Suppressor macrophage treated with lipopolysaccharide for 1 hour (primary cell): ENCODE measurements at regions not wholly inside any gene's neighbourhood (a gene's known extent, or its start where the extent isn't known, plus 50 kb on each side); places are given as distances from the start of the nearest gene placed in this dataset.

Source experiments
- DNase-seq, 3 donors: peaks; one replicate each; pipeline ENCODE4 v3.0.0-alpha.2; 2020 to 2022

GRCh38 chr15:97849183-97849582, 111.3 kb upstream of the ARRDC4 start:
- no peak for DNase-seq

GRCh38 chr15:97858296-97858695, 102.2 kb upstream of the ARRDC4 start:
- DNase-seq = no peak

- DNase-seq = no peak
These were observed 98.8 kb upstream of the ARRDC4 start for GRCh38 chr15:97861529-97862260.

- DNase-seq = no peak
These were observed 93.5 kb upstream of the ARRDC4 start for GRCh38 chr15:97866959-97867358.

- DNase-seq = no peak
These were observed 92.6 kb upstream of the ARRDC4 start for GRCh38 chr15:97867870-97868269.

GRCh38 chr15:97868981-97869380, 91.5 kb upstream of the ARRDC4 start:
- no peak for DNase-seq

GRCh38 chr15:97870771-97871170, 89.7 kb upstream of the ARRDC4 start:
- no peak for DNase-seq

- no peak for DNase-seq
These were observed 86.4 kb upstream of the ARRDC4 start for GRCh38 chr15:97874139-97874538.

GRCh38 chr15:97875025-97875512, 85.4 kb upstream of the ARRDC4 start:
- no peak for DNase-seq

- DNase-seq = peak; percentile 21 to 58 (median 21)
These were observed 84.8 kb upstream of the ARRDC4 start for GRCh38 chr15:97875513-97876280.

GRCh38 chr15:97876281-97876675, 84.2 kb upstream of the ARRDC4 start:
- DNase-seq = no peak

GRCh38 chr15:97881346-97881965, 79.0 kb upstream of the ARRDC4 start:
- DNase-seq = no peak

GRCh38 chr15:97884513-97885131, 75.9 kb upstream of the ARRDC4 start:
- no peak for DNase-seq

- DNase-seq = no peak
These were observed 70.2 kb upstream of the ARRDC4 start for GRCh38 chr15:97890307-97890706.

- DNase-seq = no peak
These were observed 68.2 kb upstream of the ARRDC4 start for GRCh38 chr15:97892167-97892938.

- DNase-seq = no peak
These were observed 66.5 kb upstream of the ARRDC4 start for GRCh38 chr15:97893967-97894366.

- DNase-seq = no peak
These were observed 60.5 kb upstream of the ARRDC4 start for GRCh38 chr15:97899981-97900380.

- DNase-seq = no peak
These were observed 58.2 kb upstream of the ARRDC4 start for GRCh38 chr15:97902140-97902780.

- no peak for DNase-seq
These were observed 56.9 kb upstream of the ARRDC4 start for GRCh38 chr15:97903560-97903959.

- DNase-seq = peak; percentile 63 to 85 (median 65)
These were observed 56.4 kb upstream of the ARRDC4 start for GRCh38 chr15:97903971-97904572.

- DNase-seq = peak; percentile 71 to 80 (median 79)
These were observed 51.1 kb upstream of the ARRDC4 start for GRCh38 chr15:97909291-97909891.
